ENCODE measurements at regions not wholly inside any gene's neighbourhood (a gene's known extent, or its start where the extent isn't known, plus 50 kb on each side); places are given as distances from the start of the nearest gene placed in this dataset.

DNA sequence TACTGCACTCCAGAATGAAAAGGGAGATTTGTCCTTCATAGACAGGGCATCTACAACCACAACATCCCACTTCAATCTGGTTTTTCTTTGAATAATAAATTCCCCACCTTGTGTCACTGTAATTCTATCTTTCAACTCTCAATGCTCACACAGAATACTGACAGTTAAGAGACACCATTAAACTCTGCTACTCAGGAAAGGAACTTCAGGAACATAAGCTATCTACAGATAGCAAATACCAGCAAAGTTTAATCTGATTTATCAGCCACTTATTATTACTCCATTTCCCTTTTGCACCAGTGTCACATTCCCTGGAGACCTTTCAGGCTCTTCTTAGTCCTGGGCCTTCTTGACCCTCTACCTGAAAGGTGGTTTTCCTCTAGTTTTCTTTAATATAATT is 152.0 kb upstream of the LPP start:
- TF ChIP-seq, protein P1, sequence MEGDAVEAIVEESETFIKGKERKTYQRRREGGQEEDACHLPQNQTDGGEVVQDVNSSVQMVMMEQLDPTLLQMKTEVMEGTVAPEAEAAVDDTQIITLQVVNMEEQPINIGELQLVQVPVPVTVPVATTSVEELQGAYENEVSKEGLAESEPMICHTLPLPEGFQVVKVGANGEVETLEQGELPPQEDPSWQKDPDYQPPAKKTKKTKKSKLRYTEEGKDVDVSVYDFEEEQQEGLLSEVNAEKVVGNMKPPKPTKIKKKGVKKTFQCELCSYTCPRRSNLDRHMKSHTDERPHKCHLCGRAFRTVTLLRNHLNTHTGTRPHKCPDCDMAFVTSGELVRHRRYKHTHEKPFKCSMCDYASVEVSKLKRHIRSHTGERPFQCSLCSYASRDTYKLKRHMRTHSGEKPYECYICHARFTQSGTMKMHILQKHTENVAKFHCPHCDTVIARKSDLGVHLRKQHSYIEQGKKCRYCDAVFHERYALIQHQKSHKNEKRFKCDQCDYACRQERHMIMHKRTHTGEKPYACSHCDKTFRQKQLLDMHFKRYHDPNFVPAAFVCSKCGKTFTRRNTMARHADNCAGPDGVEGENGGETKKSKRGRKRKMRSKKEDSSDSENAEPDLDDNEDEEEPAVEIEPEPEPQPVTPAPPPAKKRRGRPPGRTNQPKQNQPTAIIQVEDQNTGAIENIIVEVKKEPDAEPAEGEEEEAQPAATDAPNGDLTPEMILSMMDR (IDR thresholded peaks at IDR 0.05) = no peak
- TF ChIP-seq POLR2A (IDR thresholded peaks at IDR 0.05) = no peak
